ENCODE measurements at regions not wholly inside any gene's neighbourhood (a gene's known extent, or its start where the extent isn't known, plus 50 kb on each side); places are given as distances from the start of the nearest gene placed in this dataset.

DNA sequence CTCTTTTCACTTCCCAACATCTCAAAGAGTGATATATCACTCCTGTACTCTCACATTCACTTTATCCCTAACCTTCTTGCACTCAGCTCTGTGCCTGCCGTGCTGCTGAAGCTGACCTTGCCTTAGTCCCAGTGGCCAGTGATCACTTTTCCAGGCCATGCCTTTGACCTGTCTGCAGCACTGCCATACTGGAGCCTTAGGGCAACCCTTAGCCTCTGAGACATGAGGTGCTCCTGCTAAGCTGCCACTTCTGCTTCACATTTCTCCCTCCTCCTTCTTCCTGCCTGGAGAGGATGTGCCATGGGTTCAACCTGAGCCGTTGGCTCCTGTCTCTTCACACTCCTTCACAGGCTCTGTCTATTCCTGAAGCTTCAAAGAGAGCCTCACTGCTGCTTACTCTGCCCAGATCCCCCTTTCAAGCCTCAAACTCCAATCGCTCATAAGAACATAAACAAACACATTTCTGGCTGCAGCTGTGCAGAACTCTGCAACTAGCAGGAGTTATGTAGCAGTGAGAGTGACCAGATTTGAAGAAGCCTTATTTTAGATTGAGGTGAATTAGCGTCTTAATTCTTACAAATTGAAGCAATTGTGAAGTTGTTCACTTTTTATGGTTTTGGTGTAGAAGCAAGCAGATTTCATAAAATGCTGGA lies 716.2 kb upstream of the FANCL start:
- DNase-seq (ENCODE audit: low read depth): no peak
- H3K4me3 ChIP-seq (ENCODE audit: low read length): no peak overlapping the region
- TF ChIP-seq CTCF (conservative IDR thresholded peaks at IDR 0.05; ENCODE audit: low read depth, low read length): no peak

DNA sequence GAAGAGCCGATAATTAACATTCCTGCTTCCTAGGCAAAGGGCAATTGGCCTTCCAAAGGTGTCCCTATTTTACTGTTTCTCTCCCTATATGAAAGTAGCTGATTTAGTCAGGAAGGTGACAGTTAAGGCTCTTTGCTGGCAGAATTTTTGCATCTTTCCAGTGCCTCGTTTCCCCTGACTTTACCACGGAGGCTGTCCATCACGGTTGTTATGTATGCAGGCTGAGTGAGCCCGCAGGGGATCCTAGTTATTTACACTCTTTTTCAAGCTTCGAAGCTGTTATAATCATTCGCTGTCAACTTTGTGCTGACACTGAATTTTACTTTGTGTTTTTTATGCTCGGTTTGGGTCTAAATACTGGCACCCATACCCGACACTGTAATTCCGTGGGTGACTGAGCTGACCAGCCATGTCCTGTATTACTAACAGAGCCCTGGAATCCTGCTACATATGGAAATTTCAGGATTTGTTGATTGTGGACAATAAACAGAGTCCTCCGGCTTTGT lies 713.8 kb upstream of the FANCL start:
- DNase-seq (ENCODE audit: low read depth): no peak
- TF ChIP-seq CTCF (conservative IDR thresholded peaks at IDR 0.05; ENCODE audit: low read depth, low read length): no peak
- H3K4me3 ChIP-seq (ENCODE audit: low read length): no peak overlapping the region

GRCh38 chr2:58951722-58952121 lies 710.6 kb upstream of the FANCL start:
- no peak overlapping the region for H3K4me3 ChIP-seq (ENCODE audit: low read length)
- no peak for TF ChIP-seq CTCF (conservative IDR thresholded peaks at IDR 0.05; ENCODE audit: low read depth, low read length)
- DNase-seq (ENCODE audit: low read depth): no peak

- no peak for DNase-seq (ENCODE audit: low read depth)
- TF ChIP-seq CTCF (conservative IDR thresholded peaks at IDR 0.05; ENCODE audit: low read depth, low read length): no peak
- H3K4me3 ChIP-seq (ENCODE audit: low read length): no peak overlapping the region
Observed at GRCh38 chr2:58950795-58951462, 709.8 kb upstream of the FANCL start.

DNA sequence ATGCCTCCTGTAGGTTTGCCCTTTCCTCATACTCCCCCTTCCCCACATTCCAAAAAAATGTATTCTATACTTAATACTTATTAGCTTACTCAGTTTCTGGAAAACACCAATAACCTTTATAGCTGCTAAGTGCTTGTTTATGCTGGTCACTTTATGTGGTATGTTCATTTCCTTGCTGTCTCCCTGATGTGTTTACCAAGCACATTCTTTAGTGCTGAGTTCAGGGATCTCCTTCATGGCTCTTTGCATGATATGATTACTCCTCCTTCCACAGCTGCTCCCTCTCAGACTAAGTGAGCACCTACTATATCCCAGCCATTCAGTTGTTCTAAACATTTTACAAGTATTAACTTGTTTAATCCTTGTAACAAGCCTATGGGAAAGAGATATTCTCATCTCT lies 698.3 kb upstream of the FANCL start:
- no peak overlapping the region for H3K4me3 ChIP-seq (ENCODE audit: low read length)
- DNase-seq (ENCODE audit: low read depth): no peak
- TF ChIP-seq CTCF (conservative IDR thresholded peaks at IDR 0.05; ENCODE audit: low read depth, low read length): no peak

GRCh38 chr2:58938988-58939387 lies 697.9 kb upstream of the FANCL start:
- DNase-seq (ENCODE audit: low read depth): no peak
- no peak for TF ChIP-seq CTCF (conservative IDR thresholded peaks at IDR 0.05; ENCODE audit: low read depth, low read length)
- no peak overlapping the region for H3K4me3 ChIP-seq (ENCODE audit: low read length)

DNA sequence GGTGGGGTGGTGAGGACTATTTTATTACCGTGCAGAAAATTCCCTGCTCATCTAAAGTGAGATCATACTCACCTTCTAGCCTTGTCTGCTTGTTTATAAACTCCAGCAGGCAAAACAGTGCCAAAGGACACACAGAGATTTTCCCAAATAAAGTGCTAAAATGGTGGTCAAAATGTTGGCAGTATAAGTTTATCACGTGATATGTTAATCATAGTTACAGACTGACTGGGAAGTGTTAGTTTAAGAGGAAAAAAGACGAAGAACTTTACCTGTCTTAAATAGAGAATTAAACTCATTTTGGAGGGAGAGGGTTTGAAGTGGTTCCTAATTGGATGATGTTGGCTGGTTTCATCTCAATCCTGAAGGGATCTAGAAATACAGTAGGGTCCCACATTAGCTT lies 691.7 kb upstream of the FANCL start:
- H3K4me3 ChIP-seq (ENCODE audit: low read length): no peak overlapping the region
- no peak for DNase-seq (ENCODE audit: low read depth)
- no peak for TF ChIP-seq CTCF (conservative IDR thresholded peaks at IDR 0.05; ENCODE audit: low read depth, low read length)

Data from retinal pigment epithelial cell (primary cell).